ENCODE measurements at regions not wholly inside any gene's neighbourhood (a gene's known extent, or its start where the extent isn't known, plus 50 kb on each side); places are given as distances from the start of the nearest gene placed in this dataset.

DNA sequence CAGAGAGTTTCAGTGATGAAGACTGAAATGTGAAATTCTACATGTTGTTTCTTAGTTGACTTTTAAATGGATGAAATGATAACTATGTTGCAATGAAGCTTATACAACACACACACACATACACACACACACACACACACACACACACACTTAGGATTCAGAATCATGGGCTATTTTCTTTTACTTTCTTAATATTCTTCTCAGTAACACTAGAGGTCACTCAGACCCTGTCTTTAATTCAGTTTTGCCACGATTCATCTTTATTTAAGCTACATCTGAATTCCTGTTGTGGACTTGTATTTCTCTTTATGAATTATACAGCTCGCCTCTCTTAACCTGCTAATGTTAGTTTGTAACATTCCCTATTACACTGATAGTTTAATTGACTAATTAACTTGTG, 109.6 kb upstream of the GOT2 start:
- H3K4me3 ChIP-seq (ENCODE audit: low read depth, poor library complexity, severe bottlenecking), result no peak overlapping the region
- TF ChIP-seq, protein P1, sequence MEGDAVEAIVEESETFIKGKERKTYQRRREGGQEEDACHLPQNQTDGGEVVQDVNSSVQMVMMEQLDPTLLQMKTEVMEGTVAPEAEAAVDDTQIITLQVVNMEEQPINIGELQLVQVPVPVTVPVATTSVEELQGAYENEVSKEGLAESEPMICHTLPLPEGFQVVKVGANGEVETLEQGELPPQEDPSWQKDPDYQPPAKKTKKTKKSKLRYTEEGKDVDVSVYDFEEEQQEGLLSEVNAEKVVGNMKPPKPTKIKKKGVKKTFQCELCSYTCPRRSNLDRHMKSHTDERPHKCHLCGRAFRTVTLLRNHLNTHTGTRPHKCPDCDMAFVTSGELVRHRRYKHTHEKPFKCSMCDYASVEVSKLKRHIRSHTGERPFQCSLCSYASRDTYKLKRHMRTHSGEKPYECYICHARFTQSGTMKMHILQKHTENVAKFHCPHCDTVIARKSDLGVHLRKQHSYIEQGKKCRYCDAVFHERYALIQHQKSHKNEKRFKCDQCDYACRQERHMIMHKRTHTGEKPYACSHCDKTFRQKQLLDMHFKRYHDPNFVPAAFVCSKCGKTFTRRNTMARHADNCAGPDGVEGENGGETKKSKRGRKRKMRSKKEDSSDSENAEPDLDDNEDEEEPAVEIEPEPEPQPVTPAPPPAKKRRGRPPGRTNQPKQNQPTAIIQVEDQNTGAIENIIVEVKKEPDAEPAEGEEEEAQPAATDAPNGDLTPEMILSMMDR (IDR thresholded peaks at IDR 0.05), result no peak
- no peak for TF ChIP-seq POLR2A (IDR thresholded peaks at IDR 0.05)
- no peak for DNase-seq (ENCODE audit: low spot score in 2 of 2)
- intact Hi-C loops (cut with DNase I; ENCODE audit: low total_unique reads), result no loop called here
- 19 to 22% methylated on average over 2 of the region's 2 CpGs for WGBS, 2 donors

DNA sequence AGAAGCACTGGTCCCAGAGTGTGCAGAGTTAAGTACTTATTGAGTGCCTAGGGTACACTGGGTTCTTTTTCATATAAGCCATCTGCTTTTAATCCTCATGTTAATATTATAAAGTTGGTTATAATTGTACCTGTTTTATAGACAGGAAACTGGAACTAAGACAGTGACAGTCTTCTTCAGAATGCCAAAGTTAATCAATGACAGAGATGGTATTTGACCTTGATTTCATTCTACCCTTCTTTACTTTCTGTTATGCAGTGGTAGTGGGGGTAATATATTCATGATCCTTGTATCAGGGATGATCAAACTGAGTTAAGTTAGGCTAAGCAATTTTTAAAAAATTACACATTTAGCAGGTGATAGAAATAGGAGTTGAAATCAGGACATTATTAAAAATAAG, 108.6 kb upstream of the GOT2 start:
- intact Hi-C loops (cut with DNase I; ENCODE audit: low total_unique reads), result no loop called here
- no peak for DNase-seq (ENCODE audit: low spot score in 2 of 2)
- TF ChIP-seq POLR2A (IDR thresholded peaks at IDR 0.05), result no peak
- TF ChIP-seq, protein P1 (IDR thresholded peaks at IDR 0.05), result no peak
- no peak overlapping the region for H3K4me3 ChIP-seq (ENCODE audit: low read depth, poor library complexity, severe bottlenecking)

DNA sequence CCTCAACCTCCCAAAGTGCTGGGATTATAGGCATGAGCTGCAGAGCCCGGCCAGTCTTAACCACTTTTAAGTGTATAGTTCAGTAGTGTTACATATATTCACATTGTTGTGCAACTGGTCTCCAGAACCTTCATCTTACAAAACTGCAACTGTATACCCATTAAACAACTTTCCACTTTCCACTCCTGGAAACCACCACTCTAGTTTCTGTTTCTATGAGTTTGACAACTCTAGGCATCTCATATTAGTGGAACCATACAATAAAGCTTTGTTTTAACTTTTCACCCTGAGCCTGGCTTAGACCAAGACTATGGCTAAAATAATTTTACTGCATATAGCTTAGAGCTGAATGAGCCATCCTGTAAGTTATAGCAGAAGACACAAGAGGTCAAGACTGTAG, 108.0 kb upstream of the GOT2 start:
- intact Hi-C loops (cut with DNase I; ENCODE audit: low total_unique reads), result no loop called here
- no peak for DNase-seq (ENCODE audit: low spot score in 2 of 2)
- TF ChIP-seq, protein P1 (IDR thresholded peaks at IDR 0.05), result no peak
- no peak for TF ChIP-seq POLR2A (IDR thresholded peaks at IDR 0.05)
- 96 to 100% methylated on average over 1 of the region's 1 CpG for WGBS, 2 donors
- H3K4me3 ChIP-seq (ENCODE audit: low read depth, poor library complexity, severe bottlenecking), result no peak overlapping the region

DNA sequence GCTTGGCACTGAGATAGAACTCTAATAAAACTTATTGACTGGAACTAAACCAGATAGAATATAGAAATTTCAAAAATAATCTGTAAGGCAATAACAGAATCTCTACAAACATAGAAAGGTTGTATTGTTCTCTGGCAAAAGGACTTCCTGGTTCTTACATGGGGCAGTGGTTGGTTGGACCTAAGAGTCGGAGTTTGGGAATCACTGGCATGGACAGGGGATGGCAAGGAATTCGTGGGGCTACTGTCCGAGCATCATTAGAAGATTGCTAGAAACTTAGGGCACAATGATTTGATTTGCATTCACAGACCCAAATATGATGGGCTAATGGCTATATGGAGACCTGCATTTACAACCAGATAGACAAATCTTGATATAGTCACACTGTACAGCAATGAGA, 103.8 kb upstream of the GOT2 start:
- TF ChIP-seq, protein P1 (IDR thresholded peaks at IDR 0.05), result no peak
- TF ChIP-seq POLR2A (IDR thresholded peaks at IDR 0.05), result no peak
- H3K4me3 ChIP-seq (ENCODE audit: low read depth, poor library complexity, severe bottlenecking), result no peak overlapping the region
- intact Hi-C loops (cut with DNase I; ENCODE audit: low total_unique reads), result no loop called here
- DNase-seq (ENCODE audit: low spot score in 2 of 2), result no peak
- 87 to 88% methylated on average over 3 of the region's 3 CpGs for WGBS, 2 donors

DNA sequence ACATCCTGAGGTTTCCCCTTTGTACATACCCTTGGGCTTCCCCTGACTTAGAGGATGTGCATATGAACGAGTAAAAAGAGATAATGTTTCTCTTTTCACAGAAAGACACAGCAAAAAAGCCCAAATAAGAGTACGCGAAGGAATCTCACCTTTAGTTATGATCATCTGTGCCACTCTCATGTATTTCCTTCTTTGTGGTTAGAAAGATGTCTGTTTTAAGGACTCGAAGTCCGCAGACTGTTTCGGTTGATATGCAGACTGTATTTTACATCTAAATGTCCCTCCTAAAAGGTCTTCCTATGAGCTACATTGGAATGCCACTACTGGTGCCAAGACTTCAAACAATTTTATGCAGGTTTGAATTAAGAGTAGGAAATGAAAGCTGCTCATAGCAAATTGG, 102.3 kb upstream of the GOT2 start:
- H3K4me3 ChIP-seq (ENCODE audit: low read depth, poor library complexity, severe bottlenecking), result no peak overlapping the region
- 78 to 80% methylated on average over 6 of the region's 6 CpGs for WGBS, 2 donors
- no peak for DNase-seq (ENCODE audit: low spot score in 2 of 2)
- TF ChIP-seq, protein P1 (IDR thresholded peaks at IDR 0.05), result no peak
- no peak for TF ChIP-seq POLR2A (IDR thresholded peaks at IDR 0.05)
- intact Hi-C loops (cut with DNase I; ENCODE audit: low total_unique reads), result no loop called here

DNA sequence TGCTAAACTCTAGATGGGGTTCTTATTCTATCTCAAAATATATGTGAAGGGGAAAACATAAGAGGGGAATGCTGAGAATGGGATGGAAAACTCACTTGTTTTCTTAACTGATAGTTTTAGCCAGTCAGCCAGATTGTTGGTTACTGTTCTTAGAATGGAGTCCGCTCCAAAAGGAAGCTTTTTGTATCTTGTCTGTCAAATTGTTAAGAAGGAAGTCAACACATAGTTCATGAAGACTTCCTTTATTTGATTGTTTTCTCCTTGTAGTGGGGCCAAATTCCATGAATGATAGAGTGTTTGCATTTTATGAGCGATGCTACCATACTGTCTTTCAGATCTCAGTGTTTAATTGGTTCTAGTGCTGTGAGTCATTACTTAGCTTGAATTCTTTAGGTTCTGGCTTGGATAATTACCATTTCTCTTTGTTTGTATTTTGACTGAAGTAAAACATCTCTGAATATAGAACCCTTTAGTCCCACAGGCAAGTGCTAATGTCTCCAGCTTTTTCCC, 98.3 kb upstream of the GOT2 start:
- H3K4me3 ChIP-seq (ENCODE audit: low read depth, poor library complexity, severe bottlenecking), result no peak overlapping the region
- DNase-seq (ENCODE audit: low spot score in 2 of 2), result no peak
- intact Hi-C loops (cut with DNase I; ENCODE audit: low total_unique reads), result no loop called here
- WGBS, 2 donors, result 66 to 70% methylated on average over 2 of the region's 2 CpGs
- TF ChIP-seq POLR2A (IDR thresholded peaks at IDR 0.05), result no peak
- TF ChIP-seq, protein P1 (IDR thresholded peaks at IDR 0.05), result no peak

Measured in lower leg skin (tissue), 4 donors.